Left lobe of liver (tissue), 2 donors: ENCODE measurements at regions not wholly inside any gene's neighbourhood (a gene's known extent, or its start where the extent isn't known, plus 50 kb on each side); places are given as distances from the start of the nearest gene placed in this dataset.

ENCODE experiments used
- ATAC-seq: fragments of 200-7000 bp; cut with Tn5 transposase; one replicate; pipeline ENCODE4 v1.9.1; 2020; ENCODE audit warnings: mild to moderate bottlenecking, moderate library complexity
- DNase-seq: peaks from one replicate; pipeline ENCODE4 v3.0.0-alpha.2; 2020; ENCODE audit warnings: low spot score
- donor health status: DM: no; HTN: no; CAD: no; lungs with moderate emphysema.
- donor health status: DM: no; HTN: yes; CAD: no.

DNA sequence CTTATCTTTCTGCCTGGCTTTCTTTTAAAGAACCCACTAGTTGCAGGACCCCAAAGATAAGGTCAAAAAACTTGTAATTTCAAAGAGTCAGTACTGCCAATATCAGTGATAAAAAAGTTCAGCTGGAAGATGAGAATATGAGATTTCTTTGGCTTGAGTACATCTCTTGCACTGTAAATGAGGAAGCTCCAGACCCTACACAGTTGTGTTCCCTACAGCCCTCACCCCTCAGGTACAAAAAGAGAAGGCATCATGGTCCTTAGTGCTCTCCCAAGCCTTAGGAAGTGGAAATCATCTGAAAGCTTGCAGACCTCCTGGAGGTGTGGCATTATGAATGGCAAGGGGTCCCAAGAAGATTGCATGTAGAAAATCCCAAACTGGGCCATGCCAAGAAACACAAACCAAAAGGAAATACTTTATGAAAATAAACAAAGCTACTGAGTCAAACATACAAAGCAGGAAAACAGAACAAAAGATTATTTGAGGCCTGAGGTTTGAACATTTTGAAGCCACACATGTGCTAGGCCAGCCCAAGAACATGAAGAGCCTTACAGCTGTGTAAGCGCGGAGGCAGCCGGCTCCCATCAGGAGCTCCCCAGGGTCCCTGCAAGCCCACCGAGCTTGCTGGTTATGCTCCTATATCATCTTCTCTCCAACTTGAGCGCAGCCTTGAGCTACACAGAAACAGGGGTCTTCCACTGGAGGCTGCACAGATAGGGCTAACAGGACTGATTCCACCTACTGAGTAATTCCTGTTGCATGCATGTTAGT is 217.0 kb downstream of the OSR1 start:
- ATAC-seq: no peak
- no peak for DNase-seq

DNA sequence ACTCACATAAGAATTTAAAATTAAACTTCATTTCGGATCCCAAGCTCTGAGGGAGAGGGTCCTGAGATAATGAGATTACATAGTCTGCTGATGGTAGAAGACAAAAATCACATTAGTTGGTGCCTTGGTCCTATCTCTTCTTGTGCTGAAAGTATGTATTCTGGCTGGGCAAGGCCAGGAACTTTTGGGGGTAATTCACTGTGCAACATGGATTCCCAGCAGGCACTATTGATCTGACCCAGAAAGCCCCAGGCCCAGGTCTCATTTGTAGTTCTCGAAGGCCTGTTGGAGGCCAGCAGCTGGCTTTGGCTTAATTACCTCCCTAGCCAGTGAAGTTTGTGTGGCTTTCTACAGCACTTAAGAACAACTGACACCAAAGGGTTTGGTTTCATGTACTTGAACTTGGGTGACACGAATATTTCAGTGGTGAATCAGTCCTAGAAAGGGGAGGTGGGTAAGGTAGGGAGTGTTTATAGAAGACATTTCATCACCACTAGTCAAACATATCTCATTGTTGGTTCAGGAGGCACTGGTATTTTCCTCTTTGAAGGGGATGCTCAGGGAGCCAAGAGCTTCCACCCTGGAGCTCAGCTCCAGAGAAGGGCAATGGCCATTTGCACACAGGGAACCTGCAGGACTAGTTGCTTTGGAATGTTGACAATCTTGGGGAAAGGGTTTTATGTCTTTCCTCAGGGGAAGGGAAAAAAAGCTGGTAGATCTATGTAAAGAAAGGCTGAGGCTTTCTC is 217.8 kb downstream of the OSR1 start:
- no peak for ATAC-seq
- no peak for DNase-seq

DNA sequence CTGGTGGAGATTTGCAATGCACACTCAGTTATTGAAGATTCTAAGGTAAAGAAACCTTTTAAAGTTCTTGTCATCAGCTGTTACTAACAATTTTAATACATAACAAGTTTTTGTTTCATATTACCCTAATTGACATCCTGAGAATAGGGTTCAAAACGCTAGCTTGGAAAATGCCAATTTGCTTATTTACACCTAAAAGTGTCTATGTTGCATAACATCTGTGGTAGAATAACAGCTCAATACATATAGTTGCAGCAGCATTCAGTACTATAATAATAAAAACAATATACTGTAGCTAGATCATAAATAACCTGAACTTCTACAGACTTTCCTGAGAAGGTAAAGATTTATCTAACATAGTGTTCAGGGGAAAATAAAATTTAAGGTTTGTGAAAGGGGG is 219.0 kb downstream of the OSR1 start:
- DNase-seq: no peak
- ATAC-seq: no peak

DNA sequence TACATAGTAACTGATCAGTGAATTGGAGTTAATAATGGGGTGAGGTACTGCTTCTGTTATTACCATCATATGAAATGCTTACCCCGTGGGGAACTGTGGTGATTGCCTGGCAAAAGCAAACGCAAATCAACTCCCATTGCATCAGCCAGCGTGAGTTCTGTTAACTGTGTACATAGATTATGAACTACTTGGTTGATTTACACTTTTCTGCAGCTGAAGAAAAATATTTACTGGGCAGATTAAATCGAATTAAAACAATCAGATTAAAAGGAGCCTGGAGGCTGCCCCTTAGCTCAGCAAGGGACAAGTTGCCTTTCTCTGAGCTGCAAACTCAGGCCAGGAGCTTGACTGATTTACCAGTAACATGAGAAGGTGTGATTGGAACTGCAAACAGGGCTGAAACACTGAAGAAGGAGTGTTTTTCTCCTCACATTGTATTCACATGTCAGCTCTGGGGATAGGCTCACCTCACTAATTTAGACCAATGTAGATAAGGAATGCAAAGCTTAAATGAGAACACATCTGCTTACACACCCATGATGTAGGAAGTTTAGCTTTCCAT is 220.1 kb downstream of the OSR1 start:
- ATAC-seq: no peak
- DNase-seq: no peak

DNA sequence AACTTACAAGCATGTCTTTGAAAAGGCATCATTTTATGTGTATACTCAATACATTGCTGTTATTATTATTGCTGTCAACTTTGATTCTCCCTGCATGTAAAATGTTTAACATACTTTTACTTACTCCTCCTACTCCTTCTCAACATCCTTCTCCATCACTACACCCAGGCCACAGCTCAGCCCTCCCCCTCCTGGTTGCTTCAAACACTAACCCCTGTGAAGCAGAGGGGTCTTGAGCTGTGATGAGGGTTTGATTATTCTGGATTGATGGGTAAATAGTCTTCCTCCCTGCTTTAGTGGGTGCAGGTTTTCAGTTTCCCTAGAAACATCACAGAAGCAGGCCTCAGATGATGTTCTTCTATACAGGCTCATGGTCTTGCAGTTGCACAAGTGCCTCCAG is 221.0 kb downstream of the OSR1 start:
- no peak for ATAC-seq
- no peak for DNase-seq

DNA sequence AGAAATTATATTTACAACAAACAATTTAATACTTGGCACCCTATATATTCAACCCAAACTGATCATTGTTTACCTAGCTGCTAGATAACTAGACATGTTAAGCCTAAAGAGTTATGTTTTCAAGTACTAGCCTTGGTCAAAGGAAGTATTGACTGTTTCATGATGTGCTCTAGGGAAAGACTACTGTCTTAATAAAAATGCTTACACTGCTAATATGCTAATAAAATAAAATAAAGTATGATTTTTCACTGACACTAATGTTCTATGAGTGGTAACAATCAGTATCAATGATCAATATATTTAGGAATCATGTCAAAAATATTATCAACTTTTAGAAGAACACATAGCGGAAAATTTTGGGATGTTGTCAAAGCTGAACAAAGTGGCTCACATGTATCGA is 225.5 kb downstream of the OSR1 start:
- no peak for ATAC-seq
- DNase-seq: no peak

DNA sequence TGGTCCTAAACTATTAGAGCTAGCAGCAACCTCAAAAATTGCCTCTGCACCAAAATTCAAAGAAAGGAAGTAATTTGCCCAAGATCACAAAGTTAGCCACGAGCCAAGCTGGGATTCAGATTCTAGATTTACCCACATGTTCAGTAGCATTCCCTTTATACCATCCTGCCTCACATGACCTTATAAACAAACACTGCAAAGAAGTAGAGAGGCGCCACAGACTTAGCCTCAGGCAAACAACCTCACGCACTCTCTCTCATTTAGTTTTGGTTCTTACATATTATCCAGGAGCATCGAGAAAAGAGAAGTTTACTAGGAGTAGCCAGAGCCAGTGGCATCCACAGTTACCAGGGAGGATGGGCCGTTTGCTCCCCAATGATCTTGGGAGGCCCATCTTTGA is 226.6 kb downstream of the OSR1 start:
- DNase-seq (no peak), ATAC-seq (no peak)

DNA sequence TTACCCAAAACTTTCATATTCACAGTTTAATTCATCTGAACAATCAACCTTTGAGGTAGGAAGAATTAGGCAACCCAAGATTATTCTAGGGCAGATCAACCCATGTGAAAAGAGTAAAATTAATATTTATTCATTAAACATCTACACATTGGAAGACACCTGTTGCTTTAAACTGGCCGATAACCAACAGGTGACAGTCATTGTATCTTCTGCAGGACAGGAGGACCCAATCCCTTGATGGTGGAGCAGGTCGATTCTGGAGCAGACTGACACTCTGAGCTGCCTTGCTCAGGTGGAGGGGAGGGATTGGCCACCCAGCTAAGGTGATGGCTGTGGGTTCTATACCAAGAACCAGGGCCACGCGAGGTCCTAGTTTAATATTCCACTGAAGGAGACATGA is 230.3 kb downstream of the OSR1 start:
- ATAC-seq (no peak), DNase-seq (no peak)

DNA sequence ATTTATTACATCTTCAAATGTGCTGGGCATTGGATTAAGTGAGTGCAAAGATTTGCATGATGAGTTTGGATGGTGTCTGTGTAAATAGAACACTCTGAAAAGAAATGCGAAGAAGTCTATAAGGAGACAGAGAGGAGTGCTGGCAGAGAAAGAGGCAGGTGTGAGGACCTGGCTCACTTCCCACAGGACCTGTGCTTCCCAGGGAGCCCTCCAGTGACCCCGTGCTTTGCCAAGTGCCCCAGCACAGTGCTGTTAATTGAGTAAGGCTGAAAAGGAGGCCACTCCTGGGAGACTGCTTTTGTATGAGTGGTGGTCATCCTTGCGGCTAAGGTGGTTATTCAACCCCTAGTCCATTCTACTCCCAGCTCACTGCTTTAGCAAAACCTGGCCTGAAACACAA is 230.8 kb downstream of the OSR1 start:
- no peak for DNase-seq

DNA sequence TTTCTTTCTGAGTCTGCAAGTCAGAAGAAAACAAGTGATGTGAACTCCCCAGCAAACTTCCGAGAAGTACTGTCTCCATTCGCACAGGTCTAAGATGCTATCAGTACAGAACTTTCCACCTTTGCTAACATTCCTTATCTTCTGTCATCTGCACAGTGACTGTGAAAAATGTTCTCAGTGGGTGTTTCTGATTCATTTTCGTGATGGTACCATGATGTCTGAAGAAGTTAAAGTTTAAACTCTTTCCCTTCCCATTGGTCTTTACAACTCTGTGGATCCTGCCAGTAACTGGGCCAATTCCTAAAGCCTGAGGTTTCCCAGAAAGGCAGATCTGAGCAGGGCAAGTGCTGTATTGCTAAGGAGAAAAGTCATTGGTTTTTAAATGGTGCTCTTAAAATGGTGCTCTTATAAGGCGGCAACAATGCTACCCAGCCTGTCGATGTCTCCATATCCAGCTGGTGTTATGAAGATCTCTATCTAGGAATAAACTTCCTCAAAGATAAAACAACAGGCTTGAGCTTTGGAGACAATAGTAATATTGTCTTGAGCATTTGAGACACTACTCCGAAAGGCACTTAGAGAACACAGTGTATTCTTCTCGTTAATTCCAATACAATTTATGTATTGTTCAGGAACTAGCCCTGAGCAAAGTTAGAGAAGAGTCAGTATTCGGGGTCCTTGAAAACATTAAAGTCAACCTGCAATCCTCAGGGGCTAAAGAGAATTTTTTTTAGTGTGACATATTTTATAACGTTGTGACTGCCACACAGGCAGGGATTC is 232.3 kb downstream of the OSR1 start:
- ATAC-seq (no peak), DNase-seq (no peak)

More for the DNA sequence above, 230.8 kb downstream of the OSR1 start:
- ATAC-seq: no peak

DNA sequence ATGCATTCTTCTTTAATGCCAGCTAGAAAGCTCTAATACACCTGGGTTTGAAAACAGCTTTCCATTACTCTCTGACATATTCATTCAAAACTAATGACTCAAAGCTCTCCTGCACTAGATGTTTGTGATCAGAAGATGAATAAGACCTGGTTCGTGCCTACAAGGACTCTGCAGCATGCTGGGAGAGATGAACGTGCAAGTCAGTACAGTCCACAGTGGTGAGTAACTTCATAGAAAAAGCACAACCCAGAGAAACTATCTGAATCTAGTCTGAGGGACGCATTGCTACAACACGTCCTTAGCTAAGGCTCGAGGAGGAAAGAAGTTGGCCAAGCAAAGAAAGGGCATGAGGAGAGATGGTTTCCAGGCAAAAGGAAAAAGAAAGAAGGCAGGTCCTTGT is 234.3 kb downstream of the OSR1 start:
- no peak for ATAC-seq

DNA sequence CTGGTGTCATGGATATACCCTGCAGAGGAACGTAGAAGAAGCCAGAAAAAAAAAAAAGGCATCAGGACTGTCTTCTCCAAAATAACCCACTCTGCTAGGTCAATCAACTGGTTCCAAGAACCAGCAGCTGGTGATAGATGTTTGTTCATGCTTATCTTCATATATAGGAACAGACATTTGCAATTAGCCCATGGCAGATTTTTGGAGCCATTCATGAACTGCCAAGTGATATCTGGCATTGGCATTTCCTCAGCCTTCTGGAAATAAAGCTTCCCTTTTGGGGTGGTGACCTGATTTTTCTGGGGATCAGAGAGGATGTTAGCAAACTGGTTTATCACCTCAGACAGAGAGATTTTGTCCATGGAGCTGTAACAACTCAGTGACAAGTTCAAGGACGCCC is 234.9 kb downstream of the OSR1 start:
- no peak for ATAC-seq

More for the DNA sequence above, 234.3 kb downstream of the OSR1 start:
- no peak for DNase-seq

DNA sequence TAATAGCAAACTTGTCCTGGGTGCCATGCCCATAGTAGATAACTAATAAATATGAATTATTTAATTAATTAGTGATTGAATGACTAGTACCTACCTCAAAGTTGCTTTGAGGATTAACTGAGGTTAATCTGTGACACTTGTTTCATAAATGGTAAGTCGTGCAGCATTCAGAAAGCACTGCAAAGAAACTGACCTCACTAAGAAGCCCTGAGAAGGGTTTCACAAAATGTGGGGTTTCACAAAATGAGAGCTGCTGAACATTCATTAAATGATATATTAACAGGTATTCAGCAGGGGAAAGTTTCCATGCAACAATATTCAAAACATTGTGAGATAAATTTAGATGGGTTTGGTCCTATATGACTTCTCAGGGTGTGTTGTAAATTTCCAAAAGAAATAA is 236.2 kb downstream of the OSR1 start:
- no peak for ATAC-seq

More for the DNA sequence above, 234.9 kb downstream of the OSR1 start:
- no peak for DNase-seq

DNA sequence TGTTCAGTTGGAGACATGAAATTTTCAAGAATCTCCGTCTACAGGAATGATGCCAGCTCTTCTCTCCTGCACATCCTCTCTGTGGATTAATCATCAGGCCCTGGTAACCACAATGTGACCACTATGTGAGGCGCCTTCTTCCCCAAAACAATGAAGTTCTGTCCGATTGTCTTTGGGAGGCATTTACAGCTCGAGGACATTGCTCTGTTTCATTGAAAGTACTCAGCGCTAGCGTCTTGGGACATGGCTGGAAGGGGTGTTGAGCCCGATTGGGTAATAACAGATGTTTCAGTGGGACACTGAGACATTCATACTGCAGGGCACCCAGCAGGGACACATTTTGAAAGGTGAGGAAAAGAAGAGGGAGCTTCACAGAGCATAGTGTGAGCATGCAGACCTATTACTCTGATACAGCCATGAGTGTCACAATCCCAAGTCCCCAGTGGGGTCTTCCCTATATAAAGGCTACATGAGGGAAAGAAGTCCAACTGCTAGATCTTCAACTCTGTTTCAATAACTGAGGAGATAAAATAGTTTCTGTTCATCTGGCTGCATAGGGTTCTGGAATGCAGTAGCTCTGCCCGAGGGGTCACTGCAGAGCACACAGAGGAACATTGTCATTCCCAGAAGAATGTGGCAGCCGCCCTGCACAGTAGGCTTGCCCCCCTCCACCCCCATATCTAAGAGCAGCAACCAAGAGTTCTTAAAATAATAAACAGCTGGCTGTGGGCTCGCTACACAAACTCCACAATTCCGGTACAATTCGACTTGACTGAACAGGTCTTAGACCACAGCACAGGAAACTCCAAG is 237.3 kb downstream of the OSR1 start:
- no peak for DNase-seq
- no peak for ATAC-seq

More for the DNA sequence above, 236.2 kb downstream of the OSR1 start:
- DNase-seq: no peak

DNA sequence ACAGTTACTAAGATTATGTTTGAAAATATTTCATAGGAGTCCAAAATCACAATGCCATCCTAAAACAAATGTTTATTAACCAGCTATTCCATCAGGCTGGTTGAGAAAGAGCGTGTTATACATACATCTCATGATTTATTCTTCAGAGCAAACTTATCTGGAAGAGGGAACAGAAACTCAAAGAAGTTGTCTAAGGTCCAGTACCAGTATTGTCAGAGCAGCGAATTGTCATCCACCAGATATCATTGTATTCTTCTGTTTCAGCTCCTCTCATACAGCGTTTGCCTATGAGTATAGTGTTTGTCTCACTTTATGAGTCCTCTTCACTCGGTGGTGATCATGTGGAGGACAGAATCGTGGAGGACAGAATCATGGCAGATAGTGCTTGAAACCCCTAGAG is 238.2 kb downstream of the OSR1 start:
- DNase-seq (no peak), ATAC-seq (no peak)

DNA sequence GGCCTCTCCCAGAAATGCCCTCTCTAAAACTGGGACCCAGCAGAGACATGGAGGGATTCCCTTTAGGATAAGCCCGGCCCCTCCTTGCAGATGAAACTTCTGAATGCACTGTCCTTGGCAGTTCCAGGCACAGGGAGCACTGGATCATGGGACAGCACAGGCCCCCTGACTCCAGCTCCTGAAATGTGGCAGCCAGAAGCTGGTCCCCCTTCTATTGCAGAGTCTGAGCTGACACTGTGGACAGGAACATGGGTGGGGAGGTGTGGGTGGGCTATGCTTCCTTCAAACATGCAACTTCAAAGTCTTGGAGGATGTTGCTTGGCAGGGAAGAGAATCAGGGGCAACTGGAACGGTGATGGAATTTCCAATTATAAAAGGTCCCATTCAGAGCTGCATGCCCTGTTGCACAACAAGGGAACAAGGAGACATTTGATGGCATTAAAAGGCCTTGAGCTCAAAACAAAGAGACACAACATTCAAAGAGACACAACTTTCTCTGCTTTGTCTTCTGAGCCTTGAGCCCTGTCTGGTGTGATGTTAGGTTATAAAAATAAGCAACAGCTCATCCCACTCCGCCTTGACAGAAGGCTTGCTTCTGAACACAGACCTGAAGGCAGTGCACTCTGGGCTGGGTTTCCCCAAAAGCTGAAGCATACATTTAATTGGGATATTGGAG is 239.0 kb downstream of the OSR1 start:
- ATAC-seq (no peak), DNase-seq (no peak)

DNA sequence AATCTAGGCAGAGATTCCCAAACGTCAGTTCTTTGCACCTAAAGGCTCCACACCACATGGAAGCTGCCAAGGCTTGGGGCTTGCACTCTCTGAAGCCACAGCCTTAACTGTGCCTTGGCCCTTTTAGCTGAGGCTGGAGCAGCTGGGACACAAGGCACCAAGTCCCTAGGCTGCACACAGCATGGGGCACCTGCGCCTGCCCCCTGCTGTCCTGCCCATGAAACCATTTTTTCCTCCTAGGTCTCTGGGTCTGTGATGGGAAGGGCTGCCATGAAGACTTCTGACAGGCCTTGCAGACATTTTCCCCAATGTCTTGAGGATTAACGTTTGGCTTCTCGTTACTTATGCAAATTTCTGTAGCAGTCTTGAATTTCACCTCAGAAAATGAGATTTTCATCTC is 241.5 kb downstream of the OSR1 start:
- no peak for DNase-seq

DNA sequence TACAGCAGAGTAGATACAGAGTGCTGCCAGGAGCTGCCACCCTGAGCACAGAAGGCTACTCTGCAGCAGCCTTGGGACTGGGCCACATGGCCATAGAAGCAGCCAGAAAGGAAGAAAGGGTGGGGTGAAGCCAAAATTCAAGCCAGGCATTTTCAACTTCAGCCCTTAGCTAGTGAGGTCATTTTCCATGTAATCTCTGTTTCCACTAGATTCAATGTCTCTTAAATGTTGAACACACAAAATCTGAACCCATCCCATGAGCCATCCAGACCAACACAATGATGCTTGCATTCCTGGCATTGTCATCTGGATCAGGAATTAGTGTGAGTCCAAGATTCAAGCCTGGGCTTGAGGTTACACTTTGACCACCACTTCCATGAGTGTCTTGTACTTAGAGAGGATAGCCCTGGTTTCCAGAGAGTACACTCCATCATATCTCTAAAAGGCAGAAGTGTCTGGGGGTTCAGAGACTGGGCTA is 243.6 kb downstream of the OSR1 start:
- no peak for DNase-seq
- no peak for ATAC-seq

More for the DNA sequence above, 241.5 kb downstream of the OSR1 start:
- no peak for ATAC-seq

DNA sequence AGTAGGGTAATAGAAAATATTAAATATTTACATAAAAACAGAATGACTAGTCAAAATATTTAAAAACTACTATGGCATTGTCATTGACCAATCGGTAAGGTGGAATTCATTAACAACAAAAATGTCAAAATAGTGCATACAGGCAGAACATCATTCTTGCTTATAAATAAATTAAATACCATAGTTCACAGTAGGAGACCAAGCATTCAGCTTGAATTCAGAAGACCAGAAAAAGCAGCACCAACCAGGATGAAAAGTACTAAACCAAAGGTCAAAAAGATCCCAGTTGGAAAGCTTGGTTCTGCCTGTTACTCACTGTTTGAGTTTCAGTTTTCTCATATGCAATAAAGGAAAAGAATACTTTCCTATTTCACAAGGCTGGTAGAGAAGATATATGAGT is 244.3 kb downstream of the OSR1 start:
- DNase-seq (no peak), ATAC-seq (no peak)

DNA sequence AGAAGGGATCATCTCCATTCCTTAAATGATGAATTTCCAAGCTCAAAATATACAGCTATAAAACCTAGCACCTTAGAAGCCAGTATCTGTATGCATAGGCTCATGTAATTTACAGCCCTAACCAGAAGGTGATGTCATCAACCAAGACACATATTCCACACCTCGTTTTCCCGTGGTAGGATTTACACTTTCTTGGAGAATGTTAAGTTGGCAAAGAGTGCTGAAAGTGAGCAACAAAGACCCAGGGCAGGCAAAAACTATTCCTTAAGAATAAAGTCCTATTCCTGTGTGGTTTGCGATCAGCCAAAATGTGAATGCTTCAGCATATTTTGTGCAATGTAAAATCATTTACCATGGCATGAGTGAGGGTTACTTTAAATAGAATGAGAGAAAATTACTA is 247.1 kb downstream of the OSR1 start:
- ATAC-seq (no peak), DNase-seq (no peak)
